HEK293T (cell line): ENCODE measurements at regions not wholly inside any gene's neighbourhood (a gene's known extent, or its start where the extent isn't known, plus 50 kb on each side); places are given as distances from the start of the nearest gene placed in this dataset.

ENCODE experiments used
- SUZ12 ChIP-seq: fragments of 450-650 bp; IDR thresholded peaks from 2 replicates; pipeline ENCODE4 v1.6.1; 2016; ENCODE audit warnings: mild to moderate bottlenecking
- TARDBP ChIP-seq: fragments of 450-650 bp; IDR thresholded peaks from 2 replicates; pipeline ENCODE4 v1.6.1; 2016

DNA sequence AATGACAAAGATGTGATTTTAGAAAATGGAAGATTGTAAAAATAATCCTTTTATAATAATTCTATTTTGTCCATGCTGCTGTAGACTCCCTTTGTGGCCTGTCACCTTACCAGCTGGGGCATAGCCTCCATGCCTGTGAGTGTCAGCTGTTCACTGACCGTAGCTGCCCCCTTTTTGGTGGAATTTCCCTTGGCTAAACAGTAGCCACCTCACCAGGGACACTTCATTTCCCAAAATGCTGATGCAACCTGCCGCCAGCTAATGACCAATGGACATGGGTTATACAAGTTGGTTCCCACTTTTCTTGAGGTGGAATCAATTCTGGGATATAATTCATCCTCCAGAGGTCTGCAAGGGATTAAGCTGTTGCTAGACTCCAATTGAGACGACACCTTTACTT is 368.4 kb downstream of the PRDM5 start:
- TF ChIP-seq SUZ12, result no peak
- TF ChIP-seq TARDBP, result no peak
